ENCODE measurements at regions not wholly inside any gene's neighbourhood (a gene's known extent, or its start where the extent isn't known, plus 50 kb on each side); places are given as distances from the start of the nearest gene placed in this dataset.

GRCh38 chr7:89623018-89623672 lies 531.1 kb upstream of the STEAP1 start:
- intact Hi-C loops (cut with micrococcal nuclease) = loop anchor here (1.0 to 5.0 kb wide), 2 partner anchors 1077 to 1381 kb away; no protein-coding TSS in a partner anchor
- no peak overlapping the region for H2AFZ ChIP-seq (ENCODE audit: low read depth, low read length)
- H3K9me3 ChIP-seq (replicated peaks; ENCODE audit: control insufficient read depth, insufficient read depth, low read depth, low read length) = peaks cover 4% of the 10 kb centered on the region; the same call in 1 of the 2 replicates
- DNase-seq (ENCODE audit: extremely low read depth in 1 of 4, low spot score in 3 of 4) (peak in 1 of 4 experiments; percentile 18), ATAC-seq (peak; percentile 54; the same call in 2 of the 3 replicates), FAIRE-seq (peak; percentile 46)
- H3K4me1 ChIP-seq (replicated peaks in 1 of 2; ENCODE audit: control insufficient read depth in 2 of 2, insufficient read depth in 2 of 2, low read length in 2 of 2) = no peaks in the 10 kb centered on the region
- WGBS (ENCODE audit: insufficient coverage, low coverage, missing lambda C conversion rate) = 0% methylated on average over 1 of the region's 1 CpG
- no peaks in the 10 kb centered on the region for H3K79me2 ChIP-seq (ENCODE audit: control insufficient read depth, insufficient read depth, low read length)
- BruUV-seq (replicated peaks) = no TSS peak
- H4K20me1 ChIP-seq (replicated peaks; ENCODE audit: control insufficient read depth, insufficient read depth, low read length) = no peaks in the 10 kb centered on the region
- CTCF ChIA-PET (ENCODE audit: low intra/inter-chr PET ratio) = interaction anchor here (0.5 to 1.1 kb wide), 2 partner anchors 943 to 1076 kb away, joined by 3 read pairs; no protein-coding TSS in a partner anchor
- no peak overlapping the region for H3K4me2 ChIP-seq (ENCODE audit: insufficient read depth, low read length)
- POLR2A ChIA-PET = no interaction called here
- in situ Hi-C loops (cut with MboI) = loop anchor here (10.0 kb wide), 1 partner anchor 1078 kb away; no protein-coding TSS in a partner anchor
- no peaks in the 10 kb centered on the region for H3K9me1 ChIP-seq (ENCODE audit: control insufficient read depth, insufficient read depth, low read length)
- no peak overlapping the region for H3K9ac ChIP-seq (ENCODE audit: insufficient read depth in 1 of 2, low read depth in 2 of 2, low read length in 2 of 2)
- H3K36me3 ChIP-seq (ENCODE audit: control insufficient read depth, insufficient read depth, low read length) = no peaks in the 10 kb centered on the region
- H3K27me3 ChIP-seq (ENCODE audit: control insufficient read depth in 2 of 2, insufficient read depth in 2 of 2, low read length in 2 of 2) = no peaks in the 10 kb centered on the region
- no peak overlapping the region for H3K4me3 ChIP-seq
- H3K27ac ChIP-seq (ENCODE audit: extremely low read depth, low read depth, low read length) = no peak overlapping the region
- TF ChIP-seq, protein P1, sequence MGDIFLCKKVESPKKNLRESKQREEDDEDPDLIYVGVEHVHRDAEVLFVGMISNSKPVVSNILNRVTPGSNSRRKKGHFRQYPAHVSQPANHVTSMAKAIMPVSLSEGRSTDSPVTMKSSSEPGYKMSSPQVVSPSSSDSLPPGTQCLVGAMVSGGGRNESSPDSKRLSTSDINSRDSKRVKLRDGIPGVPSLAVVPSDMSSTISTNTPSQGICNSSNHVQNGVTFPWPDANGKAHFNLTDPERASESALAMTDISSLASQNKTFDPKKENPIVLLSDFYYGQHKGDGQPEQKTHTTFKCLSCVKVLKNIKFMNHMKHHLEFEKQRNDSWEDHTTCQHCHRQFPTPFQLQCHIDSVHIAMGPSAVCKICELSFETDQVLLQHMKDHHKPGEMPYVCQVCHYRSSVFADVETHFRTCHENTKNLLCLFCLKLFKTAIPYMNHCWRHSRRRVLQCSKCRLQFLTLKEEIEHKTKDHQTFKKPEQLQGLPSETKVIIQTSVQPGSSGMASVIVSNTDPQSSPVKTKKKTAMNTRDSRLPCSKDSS (IDR thresholded peaks at IDR 0.05; ENCODE audit: low read depth, partially characterized antibody) = no peak
- TF ChIP-seq HLTF (IDR thresholded peaks at IDR 0.05) (no peak), HOMEZ (CRISPR knock-in tag; IDR thresholded peaks at IDR 0.05) (no peak), CTCF (IDR thresholded peaks at IDR 0.05 in 2 of 3, conservative IDR thresholded peaks at IDR 0.05 in 1 of 3; ENCODE audit: insufficient read depth in 2 of 3, low read depth in 1 of 3, low read length in 3 of 3) (peak; percentile 23 to 58 (median 57); a peak in 5 of 6 replicates), MAFF (IDR thresholded peaks at IDR 0.05; ENCODE audit: low read length) (no peak)
- TF ChIP-seq, protein P2, sequence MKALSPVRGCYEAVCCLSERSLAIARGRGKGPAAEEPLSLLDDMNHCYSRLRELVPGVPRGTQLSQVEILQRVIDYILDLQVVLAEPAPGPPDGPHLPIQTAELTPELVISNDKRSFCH (CRISPR knock-in tag; IDR thresholded peaks at IDR 0.05) = no peak
- TF ChIP-seq, protein P2 (tag; IDR thresholded peaks at IDR 0.05) = no peak

Measured in K562 (cell line).